ENCODE measurements at regions not wholly inside any gene's neighbourhood (a gene's known extent, or its start where the extent isn't known, plus 50 kb on each side); places are given as distances from the start of the nearest gene placed in this dataset.
"Not testable (repeated sequence)": the region's sequence is repeated elsewhere in the genome, so short reads cannot be mapped to it uniquely, and the experiment has no call there.

DNA sequence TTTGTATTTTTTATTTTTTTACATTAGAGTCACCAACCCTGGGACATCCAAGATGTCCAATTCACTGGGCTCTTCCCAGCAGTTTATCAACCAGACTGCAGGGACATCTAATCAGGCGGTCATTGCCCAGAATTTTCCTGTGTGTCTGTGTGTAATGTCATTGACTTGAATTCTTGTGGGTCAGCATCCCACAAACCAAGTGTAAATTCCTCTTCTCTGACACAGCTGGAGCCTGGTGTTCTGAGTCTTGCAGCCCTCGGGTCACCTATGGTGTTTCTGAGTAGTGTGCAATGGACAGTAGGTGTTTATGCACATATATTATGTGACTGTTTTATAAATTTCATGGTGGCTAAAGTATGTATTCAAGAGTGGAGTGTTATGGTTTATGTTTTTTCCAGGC lies 815.7 kb downstream of the SEMA5A start:
- DNase-seq, result no peak

DNA sequence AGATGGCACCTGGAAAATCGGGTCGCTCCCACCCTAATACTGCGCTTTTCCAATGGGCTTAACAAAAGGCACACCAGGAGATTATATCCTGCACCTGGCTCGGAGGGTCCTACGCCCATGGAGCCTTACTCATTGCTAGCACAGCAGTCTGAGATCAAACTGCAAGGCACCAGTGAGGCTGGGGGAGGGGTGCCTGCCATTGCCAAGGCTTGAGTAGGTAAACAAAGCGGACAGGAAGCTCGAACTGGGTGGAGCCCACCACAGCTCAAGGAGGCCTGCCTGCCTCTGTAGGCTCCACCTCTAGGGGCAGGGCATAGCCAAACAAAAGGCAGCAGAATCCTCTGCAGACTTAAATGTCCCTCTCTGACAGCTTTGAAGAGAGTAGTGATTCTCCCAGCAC lies 814.8 kb downstream of the SEMA5A start:
- not testable (repeated sequence) for DNase-seq

DNA sequence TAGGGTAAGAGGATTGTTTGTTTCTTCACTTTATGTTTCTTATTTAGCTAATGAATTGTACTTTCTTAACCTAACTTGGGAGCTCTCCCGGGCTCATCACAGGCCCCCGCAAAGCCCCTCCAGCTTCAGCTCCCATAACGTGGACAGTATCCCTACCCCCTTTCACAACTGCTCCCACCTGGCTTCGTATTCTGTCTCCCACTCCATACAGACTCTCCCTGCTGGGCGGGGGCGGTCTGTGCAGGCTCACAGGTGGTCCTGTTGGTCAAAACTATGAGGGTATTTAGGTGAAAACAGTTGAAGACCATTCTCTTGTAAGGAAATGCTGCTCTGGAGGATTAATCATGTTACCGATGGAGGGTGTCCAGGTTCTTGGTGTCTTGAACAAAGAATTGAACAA lies 805.3 kb downstream of the SEMA5A start:
- no peak for DNase-seq

DNA sequence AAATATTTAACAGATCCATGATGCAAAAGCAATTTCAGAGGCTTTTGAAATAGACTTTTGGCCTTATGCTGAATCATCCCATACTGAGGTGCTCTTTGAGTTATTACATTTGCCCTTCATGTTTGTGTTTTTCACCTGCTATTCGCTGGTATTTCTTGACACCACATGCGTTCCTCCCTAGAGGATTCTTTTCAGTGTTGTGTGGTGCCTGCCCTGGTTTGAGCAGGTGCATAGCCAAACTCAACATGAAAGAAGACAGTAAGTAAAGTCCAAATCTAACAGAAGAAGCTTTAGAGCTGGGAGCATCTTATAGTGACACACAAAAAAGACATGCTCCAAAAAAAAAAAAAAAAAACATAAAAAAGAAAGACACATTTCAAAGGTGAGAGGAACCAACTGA lies 796.3 kb downstream of the SEMA5A start:
- no peak for DNase-seq

DNA sequence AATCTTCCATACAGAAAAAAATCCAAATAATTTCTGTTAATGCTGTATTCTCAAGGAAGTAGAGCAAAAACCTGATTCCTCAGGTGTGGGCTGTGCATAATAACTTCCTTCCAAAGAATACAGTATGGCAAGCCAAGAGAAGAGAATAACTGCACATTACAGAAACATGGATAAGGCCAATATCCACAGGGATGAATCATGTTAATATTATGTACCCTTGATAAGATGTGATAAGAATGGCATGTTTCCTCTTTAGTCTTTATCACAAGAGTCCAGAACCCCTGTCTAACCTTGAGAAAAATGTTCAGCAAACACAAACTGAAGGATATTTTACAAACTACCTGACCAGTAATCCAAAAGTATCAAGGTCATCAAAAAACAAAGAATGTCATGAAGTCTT lies 795.8 kb downstream of the SEMA5A start:
- no peak for DNase-seq

DNA sequence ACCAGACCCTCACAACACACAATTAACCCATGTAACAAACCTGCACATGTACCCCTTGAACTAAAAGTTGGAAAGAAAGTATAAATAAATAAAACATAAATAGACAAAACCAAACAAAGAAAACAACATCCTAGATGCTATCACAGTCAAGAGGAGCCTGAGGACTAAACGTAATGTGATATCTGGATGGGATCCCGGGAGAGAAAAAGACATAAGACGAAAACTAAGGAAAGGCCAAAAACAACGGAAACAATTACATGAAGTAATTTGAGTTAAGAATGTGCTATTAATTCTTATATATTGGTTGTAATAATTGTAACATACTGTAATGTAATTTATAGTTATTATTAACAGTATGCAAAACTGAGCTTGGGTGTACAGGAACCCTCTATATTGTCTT lies 793.9 kb downstream of the SEMA5A start:
- no peak for DNase-seq

DNA sequence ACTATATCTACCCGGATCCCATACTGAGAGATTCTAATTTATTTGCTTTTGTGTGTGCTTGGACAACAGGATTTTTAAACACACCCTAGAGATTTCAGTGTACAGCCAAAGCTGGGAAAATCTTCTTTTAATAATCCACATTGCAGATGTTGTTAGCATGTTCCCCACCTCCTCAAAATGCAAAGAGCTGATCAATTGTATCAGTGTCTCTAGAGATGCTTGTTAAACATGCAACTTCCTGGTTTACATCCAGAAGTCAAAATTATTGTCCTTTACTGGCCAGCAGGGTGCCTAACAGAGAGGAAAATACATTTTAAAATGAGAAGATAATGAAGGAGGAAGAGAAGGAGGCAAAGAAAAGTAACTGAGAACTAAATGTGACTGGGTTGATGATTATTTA lies 793.3 kb downstream of the SEMA5A start:
- no peak for DNase-seq

DNA sequence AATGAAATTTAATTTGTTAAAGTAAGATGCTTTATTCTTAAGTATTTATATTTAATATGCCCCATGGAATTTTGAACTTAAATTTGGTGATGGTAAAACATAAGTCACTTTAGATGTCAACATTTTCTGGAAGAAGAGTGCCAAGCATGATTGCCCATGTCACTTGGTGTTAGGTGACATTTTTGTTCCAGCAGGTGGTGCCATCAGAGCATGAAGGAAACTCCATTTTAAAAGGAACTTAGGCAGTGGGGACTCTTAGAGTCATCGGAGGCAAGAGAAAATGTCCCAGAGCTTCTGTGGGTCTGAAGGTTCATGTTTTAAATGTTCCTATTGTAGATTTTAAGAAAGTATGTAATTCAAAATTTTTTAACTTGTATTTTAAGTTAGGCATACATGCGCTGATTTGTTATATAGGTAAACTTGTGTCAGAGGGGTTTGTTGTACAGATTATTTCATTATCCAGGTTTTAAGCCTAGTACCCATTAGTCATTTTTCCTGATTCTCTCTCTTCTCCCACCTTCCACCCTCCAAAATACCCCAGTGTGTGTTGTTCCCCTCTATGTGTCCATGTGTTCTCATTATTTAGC lies 789.3 kb downstream of the SEMA5A start:
- peak; percentile 58 for DNase-seq

DNA sequence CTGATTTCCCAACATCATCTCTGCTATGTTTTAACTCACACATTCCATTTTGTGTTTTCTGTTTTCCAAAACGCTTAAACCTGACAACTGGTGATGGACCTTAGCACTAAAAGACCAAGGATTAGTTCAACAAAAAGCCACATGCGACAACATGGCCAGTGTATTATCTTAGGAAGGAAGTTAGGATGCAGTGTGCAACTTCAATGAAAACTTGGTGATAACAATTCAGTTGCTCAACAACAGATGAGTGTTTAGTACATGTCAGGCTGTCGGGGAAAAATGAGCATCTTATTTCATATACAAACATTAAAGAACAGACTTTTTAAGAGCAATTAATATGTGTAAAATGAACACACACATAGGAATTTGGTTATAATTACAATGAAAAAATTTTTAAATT lies 780.0 kb downstream of the SEMA5A start:
- DNase-seq, result no peak

DNA sequence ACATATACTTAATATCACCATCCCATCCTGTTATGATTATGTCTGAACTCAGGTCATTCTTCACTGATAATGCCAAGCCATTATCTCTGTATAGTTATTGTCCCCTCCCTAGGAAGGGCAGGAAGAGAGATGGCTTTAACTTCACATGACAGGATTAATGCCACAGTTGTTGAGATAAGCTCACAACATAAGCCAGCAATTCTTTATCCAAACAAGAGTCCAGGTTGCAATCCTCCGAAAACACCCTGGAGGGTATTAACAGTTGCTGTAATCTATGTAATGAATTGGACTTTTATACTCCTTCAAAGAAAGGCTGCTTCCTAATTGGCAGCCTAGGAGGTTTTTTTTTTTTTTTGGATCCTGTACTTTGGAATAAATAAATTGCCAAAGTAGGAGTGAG lies 779.4 kb downstream of the SEMA5A start:
- no peak for DNase-seq

DNA sequence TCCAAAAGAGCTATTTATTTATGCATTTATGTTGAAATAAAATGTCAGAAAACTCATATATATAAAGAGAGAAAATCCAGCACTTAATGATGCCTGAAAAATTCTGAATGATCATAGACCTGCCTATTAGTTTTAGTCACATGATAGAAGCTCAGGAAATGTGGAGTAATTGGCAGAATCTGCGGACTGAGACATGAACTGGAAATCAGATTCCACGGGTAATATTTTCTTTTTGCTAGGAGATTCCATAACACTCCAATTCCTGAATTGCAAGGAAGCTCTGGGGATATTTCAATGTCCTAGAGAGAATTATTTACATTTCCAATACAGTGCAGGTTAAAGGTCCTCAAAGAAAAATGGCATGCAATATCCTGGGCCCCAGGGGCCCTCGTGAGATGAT lies 778.8 kb downstream of the SEMA5A start:
- no peak for DNase-seq

DNA sequence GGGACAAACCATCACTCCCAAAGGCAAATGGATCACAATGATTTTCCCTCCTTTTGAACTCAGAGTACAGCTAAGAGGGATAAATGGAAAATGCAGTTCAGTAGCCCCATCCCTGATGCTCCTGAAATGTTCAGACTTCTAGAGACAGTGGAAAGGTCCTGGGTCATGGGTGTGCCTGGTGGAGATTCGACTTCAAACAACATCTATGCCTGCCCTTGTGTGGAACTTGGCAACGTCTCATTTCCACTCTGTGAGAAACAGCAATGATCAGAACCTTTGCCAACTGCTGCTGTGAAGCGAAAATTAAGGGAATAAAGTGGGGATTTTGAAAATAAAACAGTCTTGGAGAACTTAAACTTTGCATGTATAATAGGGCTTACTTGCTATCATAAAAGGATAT lies 778.1 kb downstream of the SEMA5A start:
- DNase-seq, result no peak

DNA sequence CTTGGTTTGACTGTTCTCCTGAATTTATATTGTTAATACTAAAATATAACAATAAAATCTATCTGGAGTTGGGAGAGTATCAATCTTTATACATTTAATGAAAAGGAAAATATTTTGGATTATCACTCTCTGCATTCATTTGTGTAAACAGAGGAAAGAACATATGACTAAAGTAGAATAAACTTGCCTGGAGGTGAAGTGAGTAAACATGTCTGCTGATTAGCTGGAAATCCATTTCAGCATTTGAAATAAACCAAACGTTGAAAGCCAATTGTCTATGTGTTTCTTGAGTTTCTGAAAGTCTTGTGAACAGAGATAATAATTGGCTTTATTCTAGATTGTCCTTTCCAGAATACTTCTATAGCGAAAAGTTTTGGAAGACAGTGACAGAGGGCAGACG lies 776.2 kb downstream of the SEMA5A start:
- no peak for DNase-seq

DNA sequence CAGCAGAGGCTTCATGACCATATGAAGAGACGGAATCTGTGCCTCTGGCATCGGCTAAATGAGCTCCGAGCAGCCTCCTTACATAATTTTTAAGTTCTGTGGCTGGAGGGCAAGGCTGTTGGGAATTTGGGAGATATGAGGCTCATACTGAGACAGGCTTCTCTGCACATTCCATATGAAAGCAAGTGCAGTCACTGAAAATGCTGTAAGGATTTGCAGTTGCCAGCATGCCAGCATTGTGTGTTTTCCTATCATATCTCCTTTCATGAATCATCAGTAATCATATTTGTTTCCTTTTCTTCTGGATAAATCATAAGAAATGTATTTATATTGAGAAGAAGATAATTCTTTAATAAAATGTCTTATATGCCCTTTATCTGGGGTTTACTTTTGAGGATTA lies 775.4 kb downstream of the SEMA5A start:
- no peak for DNase-seq

DNA sequence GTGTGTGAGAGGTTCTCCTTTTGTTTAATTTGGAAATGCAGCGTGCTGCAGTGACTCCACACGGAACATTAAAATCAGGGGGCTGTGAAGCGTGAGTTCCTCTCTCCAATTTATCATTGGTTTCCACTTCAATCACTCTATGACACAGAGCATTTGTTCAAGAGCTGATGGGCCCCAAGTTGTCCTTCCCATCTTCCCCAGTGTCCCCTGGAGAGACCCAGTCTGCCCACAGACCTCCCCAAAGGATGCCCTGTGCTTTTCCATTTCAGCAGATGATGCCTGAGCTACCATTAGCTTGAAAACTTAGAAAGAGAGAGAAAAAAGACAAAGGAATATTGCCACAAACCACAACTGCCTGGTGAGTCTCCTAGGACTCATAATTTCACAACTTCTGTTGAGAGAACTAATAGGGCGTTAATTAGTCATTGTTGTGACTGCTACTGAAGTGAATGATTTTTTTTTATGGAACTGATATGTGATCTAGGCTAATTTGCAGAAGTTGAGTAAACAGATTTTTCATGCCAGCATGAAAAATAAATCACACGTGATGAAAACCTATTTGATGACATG lies 772.7 kb downstream of the SEMA5A start:
- no peak for DNase-seq

DNA sequence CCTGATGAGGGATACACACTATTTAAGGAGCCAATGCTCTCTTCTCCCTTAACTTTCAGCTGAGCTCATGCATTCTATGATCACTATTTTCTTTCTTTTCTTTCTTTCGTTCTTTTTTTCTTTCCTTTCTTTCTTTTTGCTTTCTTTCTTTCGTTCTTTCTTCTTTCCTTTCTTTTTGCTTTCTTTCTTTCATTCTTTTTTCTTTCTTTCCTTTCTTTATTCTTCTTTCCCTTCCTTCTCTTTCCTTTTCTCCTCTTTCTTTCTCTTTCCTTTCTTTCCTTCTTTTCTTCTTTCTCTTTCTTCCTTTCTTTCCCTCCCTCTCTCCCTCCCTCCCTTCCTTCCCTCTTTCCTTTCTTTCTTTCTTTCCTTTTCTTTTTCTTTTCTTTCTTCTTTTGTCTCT lies 761.2 kb downstream of the SEMA5A start:
- no peak for DNase-seq

DNA sequence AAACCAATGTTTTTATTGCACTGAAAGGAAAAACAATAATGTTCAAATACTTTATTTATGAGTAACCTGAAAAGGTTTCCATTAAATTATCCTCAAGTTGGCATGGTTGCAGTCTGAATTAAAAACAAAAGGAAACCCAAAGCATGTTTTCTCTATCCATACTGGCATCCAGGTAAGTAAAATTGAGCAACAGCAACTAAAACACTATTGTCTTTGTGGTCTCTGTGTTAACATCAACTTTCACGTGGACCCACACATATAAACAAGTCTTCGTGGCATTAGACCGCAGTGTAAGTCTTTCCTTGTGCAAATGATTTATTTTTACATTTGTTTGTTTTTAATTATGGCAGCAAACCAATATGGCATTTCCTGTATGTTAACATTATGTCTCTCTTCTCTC lies 757.6 kb downstream of the SEMA5A start:
- no peak for DNase-seq

DNA sequence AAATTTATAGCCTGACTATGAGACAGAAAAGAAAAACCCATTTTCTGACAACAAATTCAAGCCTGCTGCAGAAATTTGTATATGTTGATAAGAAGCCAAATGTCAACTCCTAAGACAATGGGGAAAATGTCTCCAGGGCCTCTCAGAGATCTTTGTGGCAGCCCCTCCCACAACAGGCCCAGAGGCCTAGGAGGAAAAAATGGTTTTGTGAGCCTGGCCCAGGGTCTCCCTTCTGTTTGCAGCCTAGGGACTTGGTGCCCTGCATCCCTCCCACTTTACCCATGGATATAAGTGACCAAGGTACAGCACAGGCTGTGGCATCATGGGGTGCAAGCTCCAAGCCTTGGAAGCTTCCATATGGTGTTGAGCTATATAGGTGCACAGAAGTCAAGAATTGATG lies 740.2 kb downstream of the SEMA5A start:
- no peak for DNase-seq

DNA sequence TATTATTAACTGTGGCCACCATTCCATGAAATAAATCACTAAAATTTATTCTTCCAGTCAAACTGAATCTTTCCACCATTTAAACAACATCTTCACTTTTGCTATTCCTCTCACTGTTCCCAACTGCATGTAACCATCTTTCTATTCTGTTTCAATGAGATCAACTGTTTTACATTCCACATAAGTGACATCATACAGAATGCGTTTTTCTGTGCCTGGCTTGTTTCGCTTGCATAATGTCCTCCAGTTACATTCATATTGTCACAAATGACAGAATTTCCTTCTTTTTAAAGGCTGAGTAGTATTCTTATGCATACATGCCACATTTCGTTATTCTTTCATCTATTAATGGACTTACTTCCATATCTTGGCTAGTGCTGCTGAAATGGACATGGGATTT lies 738.2 kb downstream of the SEMA5A start:
- no peak for DNase-seq

DNA sequence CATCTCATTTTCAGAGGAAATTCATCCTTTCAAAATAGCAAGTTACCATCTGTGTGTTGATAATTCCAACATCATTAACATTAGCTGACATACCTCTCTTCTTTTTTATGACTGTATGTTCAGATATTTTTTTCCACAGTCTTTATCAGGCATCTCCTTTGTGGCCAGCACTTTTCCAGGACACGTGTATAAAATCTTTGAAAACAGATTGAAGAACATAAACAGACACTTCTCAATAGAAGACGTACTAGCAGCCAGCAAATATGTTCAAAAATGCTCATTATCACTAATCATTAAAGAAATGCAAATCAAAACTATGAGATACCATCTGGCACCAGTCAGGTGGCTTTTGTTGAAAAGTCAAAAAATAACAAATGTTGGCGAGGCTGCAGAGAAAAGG lies 734.3 kb downstream of the SEMA5A start:
- no peak for DNase-seq

DNA sequence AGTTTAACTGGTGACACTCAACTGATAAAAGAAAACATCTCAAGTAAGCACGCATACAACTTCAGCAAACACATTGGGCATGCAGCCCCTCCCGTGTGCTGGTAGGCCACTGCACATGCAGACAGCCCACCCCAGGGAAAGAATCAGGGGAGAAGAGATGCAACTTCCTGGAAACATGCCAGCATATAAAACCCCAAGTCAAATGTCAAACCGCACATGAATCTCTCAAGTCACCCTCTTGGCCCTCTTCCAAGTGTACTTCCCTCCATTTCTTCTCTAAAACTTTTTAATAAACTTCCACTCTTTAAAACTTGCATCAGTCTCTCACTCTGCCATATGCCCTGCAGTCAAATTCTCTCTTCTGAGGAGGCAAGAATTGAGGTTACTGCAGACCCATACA lies 732.7 kb downstream of the SEMA5A start:
- no peak for DNase-seq

DNA sequence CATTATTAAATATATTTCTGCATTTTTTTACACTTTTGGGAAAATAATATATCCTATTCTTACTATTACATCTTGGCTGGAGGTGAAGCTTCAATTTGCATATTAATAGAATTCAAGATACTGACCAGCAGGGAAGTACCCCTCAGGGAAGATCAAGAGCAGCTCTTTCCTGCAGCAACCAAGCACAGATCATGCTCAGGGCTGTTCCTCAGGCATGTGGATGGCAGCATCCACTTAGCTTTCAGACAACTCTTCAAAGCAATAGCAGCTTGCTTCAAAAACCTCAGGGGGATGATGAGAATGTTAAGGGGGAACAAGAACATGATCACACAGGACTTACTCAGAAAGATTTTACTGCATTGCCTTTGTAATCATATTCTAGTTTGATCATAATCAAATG lies 731.8 kb downstream of the SEMA5A start:
- no peak for DNase-seq

DNA sequence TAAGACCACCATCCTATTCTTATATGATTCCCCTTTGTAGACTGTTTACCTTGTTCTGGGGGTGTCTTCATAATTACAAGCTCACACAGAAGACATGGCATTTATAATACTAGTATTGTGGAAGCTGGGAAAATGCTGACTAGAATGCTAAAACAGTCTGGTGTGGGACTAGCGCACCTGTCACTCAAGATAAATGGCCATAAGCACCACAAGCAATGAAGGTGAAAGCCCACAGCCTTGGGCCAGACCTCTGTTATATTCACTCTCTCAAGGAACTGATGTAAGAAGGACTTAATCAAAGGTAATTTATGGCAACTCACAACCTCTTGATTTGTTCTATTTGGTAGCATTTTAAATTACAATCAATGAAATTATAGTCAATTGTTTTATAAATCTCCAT lies 721.5 kb downstream of the SEMA5A start:
- no peak for DNase-seq

DNA sequence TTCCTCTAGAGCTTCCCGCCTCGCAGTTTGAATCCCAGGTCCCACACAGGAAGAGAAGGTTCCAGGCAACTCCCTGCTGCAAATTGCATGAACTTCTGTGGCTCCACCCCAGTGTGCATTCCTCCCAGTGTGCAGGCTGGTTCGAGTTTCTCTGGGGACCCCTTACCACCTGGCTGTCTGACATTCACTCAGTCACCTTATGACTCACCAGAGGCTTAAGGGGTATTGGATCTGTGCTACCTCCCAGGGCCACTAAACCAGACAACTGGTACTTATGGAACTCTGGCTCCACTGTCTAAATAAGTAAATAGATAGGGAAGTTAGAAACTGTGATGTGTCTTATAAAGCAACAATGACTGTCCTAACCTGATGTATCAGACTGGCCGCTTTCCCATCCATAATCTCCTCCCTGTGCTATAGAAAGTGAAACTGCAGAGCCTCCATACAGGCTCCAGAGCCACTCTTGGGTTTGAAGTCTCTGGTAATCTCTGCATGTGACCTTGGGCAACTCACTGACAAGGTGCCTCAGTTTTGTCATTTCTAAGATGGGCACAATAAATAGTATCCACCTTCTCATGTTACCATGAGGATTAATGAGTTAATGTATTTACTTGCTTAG lies 720.6 kb downstream of the SEMA5A start:
- peak; percentile 86 for DNase-seq

DNA sequence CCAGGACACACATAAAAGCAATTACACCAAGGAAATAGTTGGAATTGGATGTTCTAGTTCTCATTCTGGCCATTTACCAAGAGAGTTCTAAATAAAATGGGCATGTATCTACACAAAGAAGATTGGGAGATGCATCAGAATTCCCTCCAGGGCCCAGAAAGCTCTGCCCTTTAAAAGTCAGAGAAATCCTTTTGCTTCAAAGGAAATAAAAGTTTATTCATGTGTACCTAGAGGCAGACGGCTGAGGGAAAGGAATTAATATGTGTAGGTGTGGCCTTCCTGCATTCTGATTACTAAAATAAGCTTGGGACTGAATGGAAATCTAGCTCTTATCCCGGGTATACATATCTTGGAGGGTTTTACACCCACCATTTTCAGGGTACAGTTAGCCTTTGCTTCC lies 719.4 kb downstream of the SEMA5A start:
- no peak for DNase-seq

All from islet precursor cell (in vitro differentiated cells).